ENCODE measurements at regions not wholly inside any gene's neighbourhood (a gene's known extent, or its start where the extent isn't known, plus 50 kb on each side); places are given as distances from the start of the nearest gene placed in this dataset.

DNA sequence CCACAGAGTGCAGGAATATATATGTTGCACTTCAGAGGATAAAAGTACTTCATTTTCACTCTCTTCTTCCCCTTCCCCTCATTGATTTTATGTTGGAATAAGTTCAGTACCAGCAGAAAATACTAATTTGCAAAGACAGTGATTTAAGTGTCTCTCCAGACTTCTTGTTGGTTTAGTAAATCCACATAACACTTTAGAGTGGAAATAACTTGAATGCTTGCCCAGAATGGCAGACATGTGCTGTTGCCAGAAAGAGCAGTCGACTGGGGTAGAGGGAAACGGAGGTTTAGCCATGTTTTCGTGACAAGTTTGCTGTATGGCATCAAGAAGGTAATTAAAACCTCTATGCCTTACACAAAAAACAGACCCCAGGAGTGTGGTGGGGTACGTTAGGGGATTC is 246.0 kb upstream of the CXCR4 start:
- H3K4me3 ChIP-seq (ENCODE audit: control insufficient read depth, low read depth, low read length), result no peak overlapping the region
- no peak for DNase-seq (ENCODE audit: low read depth)
- TF ChIP-seq, protein P1, sequence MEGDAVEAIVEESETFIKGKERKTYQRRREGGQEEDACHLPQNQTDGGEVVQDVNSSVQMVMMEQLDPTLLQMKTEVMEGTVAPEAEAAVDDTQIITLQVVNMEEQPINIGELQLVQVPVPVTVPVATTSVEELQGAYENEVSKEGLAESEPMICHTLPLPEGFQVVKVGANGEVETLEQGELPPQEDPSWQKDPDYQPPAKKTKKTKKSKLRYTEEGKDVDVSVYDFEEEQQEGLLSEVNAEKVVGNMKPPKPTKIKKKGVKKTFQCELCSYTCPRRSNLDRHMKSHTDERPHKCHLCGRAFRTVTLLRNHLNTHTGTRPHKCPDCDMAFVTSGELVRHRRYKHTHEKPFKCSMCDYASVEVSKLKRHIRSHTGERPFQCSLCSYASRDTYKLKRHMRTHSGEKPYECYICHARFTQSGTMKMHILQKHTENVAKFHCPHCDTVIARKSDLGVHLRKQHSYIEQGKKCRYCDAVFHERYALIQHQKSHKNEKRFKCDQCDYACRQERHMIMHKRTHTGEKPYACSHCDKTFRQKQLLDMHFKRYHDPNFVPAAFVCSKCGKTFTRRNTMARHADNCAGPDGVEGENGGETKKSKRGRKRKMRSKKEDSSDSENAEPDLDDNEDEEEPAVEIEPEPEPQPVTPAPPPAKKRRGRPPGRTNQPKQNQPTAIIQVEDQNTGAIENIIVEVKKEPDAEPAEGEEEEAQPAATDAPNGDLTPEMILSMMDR (IDR thresholded peaks at IDR 0.05; ENCODE audit: control insufficient read depth, insufficient read depth, low read depth, low read length, missing control alignments), result no peak

DNA sequence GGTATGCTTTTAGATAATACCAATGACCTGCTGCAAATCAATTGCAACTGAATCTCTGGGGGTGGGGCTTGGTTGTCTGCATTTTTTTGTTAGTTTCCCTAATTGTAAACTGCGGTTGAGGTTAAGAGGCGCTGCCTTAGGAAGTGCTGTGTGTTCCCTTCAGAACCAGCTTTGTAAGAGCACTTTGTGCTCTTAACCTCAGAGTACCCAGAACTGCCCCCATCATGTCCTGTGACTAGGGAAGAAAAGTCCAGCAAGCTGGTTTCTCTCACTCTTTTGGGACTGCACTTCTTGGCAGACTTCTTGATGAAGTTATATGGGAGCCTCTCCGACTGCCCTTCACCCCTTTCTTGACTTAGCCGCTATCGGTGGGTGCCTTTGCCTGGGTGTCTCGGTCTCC is 245.5 kb upstream of the CXCR4 start:
- H3K4me3 ChIP-seq (ENCODE audit: control insufficient read depth, low read depth, low read length), result no peak overlapping the region
- DNase-seq (ENCODE audit: low read depth), result no peak
- TF ChIP-seq, protein P1 (IDR thresholded peaks at IDR 0.05; ENCODE audit: control insufficient read depth, insufficient read depth, low read depth, low read length, missing control alignments), result no peak

DNA sequence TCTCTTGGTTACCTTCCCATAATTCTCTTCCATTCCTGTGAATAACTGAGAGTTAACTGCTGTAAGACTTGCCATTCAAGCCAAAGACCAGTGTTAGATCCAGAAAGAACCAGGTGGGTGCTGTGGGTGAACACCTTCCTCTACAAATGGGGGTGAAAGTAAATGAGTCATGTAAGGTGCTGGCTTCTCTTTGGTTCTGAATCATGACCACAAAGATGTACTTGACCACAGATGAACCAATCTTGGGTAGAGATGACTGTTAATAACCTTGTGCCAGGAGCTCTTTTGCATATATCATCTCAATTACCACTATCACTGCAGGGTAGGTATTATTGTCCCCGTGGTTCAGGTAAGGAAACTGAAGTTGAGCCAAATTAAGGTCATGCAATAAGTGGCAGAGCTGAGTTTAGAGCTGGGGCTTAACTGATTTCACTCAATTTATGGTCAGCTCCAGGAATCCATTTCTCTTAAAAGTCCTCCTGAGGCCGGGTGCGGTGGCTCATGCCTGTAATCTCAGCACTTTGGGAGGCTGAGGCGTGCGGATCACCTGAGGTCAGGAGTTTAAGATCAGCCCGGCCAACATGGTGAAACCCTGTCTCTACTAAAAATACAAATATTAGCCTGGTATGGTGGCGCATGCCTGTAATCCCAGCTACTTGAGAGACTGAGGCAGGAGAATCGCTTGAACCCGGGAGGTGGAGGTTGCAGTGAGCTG is 244.9 kb upstream of the CXCR4 start:
- H3K4me3 ChIP-seq (ENCODE audit: control insufficient read depth, low read depth, low read length), result no peak overlapping the region
- TF ChIP-seq, protein P1 (IDR thresholded peaks at IDR 0.05; ENCODE audit: control insufficient read depth, insufficient read depth, low read depth, low read length, missing control alignments), result no peak
- no peak for DNase-seq (ENCODE audit: low read depth)

DNA sequence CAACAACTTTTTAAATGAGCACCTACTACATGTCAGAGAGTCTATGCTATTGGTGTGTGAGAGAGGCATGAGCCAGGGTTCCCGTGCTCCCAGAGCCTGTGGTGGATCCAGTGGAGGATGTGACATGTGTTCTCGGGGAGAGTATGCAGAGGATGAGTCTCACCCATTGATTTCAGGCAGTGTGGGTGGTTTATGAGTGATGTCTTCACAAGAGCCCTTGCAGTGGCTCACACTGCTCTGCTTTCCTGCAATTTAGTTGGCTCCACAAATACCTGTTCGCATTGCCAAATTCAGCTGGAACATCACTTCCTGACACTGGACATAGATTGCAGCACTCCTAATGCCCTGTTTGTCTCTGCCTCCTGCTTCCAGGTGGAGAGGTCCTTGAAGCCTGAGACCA is 243.6 kb upstream of the CXCR4 start:
- TF ChIP-seq, protein P1 (IDR thresholded peaks at IDR 0.05; ENCODE audit: control insufficient read depth, insufficient read depth, low read depth, low read length, missing control alignments), result no peak
- no peak for DNase-seq (ENCODE audit: low read depth)
- no peak overlapping the region for H3K4me3 ChIP-seq (ENCODE audit: control insufficient read depth, low read depth, low read length)

DNA sequence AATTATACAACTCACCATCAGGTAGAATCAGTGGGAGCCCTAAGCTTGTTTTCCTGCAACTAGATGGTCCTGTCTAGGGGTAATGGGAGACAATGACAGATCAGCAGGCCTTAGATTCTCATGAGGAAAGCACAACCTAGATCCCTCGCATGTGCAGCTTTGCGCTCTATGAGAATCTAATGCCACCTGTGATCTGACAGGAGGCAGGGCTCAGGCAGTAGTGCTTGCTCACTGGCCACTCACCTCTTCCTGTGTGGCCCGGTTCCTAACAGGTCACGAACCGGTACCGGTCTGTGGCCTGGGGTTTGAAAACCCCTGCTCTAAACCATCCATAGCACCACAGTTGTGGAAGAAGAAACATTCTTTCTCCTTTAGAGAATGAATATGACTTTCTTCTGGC is 242.8 kb upstream of the CXCR4 start:
- no peak for DNase-seq (ENCODE audit: low read depth)
- TF ChIP-seq, protein P1 (IDR thresholded peaks at IDR 0.05; ENCODE audit: control insufficient read depth, insufficient read depth, low read depth, low read length, missing control alignments), result no peak
- H3K4me3 ChIP-seq (ENCODE audit: control insufficient read depth, low read depth, low read length), result no peak overlapping the region

DNA sequence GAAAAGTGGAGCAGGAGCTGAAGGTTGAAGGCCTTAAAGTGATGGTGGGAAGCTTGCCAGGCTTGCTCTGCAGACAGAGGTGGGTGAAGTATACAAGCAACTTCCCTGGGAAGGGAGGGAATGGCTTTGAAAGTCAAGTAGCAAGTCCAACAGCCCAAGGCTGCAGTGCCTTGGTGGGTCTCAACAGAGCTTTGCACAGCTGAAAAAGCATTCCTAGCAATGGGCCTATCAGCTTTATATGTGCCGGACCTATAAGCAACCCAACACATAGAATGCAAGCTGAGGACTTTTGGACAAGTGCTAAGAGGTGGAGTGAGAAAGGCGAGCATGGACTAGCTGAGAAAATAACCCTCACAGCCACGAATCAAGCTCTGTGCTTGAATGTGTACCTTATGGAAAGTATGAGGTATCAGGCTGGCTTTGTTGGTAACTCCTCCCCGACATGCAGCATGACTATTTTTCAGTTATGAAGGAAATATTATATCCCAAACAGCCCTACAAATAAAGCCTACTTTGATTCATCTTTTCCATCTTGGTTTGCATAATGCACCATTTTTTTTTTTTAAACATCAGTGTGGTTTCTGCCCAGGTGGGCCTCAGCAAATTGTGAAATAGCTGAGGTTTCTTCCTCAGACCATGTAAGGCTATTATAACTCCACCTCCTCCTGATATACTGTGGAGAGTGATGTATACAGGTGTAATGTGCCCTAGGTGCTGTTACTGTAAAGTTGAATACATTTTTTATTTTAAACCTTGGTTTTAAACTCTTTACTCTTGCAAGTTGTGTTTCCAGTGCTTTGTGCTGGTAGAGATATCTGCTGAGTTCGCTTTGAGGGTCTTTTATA is 241.4 kb upstream of the CXCR4 start:
- no peak for DNase-seq (ENCODE audit: low read depth)
- TF ChIP-seq, protein P1 (IDR thresholded peaks at IDR 0.05; ENCODE audit: control insufficient read depth, insufficient read depth, low read depth, low read length, missing control alignments), result no peak
- no peak overlapping the region for H3K4me3 ChIP-seq (ENCODE audit: control insufficient read depth, low read depth, low read length)
